Right atrium auricular region (tissue), 2 donors: ENCODE measurements at regions not wholly inside any gene's neighbourhood (a gene's known extent, or its start where the extent isn't known, plus 50 kb on each side); places are given as distances from the start of the nearest gene placed in this dataset.

ENCODE experiments used
- DNase-seq: peaks from one replicate; pipeline ENCODE4 v3.0.0-alpha.2; 2019; ENCODE audit warnings: low spot score
- H3K27ac ChIP-seq, 2 donors: fragments of 200-600 bp; sonication (generic); 1 replicate in 1 of 2; 2 replicates in 1 of 2; pipeline ENCODE4 v1.5.1; 2016 to 2019
- H3K27me3 ChIP-seq, 2 donors: fragments of 200-600 bp; sonication (generic); one replicate each; pipeline versions ENCODE4 v1.5.1 to v1.6.0; 2017 to 2019
- H3K36me3 ChIP-seq: fragments of 200-600 bp; sonication (generic); one replicate; pipeline ENCODE4 v1.5.1; 2016
- H3K4me1 ChIP-seq, 2 donors: fragments of 200-600 bp; sonication (generic); one replicate each; pipeline versions ENCODE4 v1.5.1 to v1.6.0; 2017 to 2019
- H3K4me3 ChIP-seq, 2 donors: fragments of 200-600 bp; sonication (generic); 1 replicate in 1 of 2; 2 replicates in 1 of 2; pipeline ENCODE4 v1.5.1; 2017 to 2019; ENCODE audit warnings: mild to moderate bottlenecking in 1 of 2, moderate library complexity in 1 of 2
- H3K9me3 ChIP-seq, 2 donors: fragments of 200-600 bp; sonication (generic); one replicate each; pipeline ENCODE4 v1.5.1; 2019
- CTCF ChIP-seq, 2 donors: fragments of 200-600 bp; sonication (generic); IDR thresholded peaks; one replicate each; pipeline ENCODE4 v1.5.1; 2019; ENCODE audit warnings: antibody characterized with exemption in 2 of 2

GRCh38 chr9:73034962-73035361 lies 82.1 kb upstream of the ALDH1A1 start:
- no peaks in the 10 kb centered on the region for H3K27me3 ChIP-seq
- H3K4me1 ChIP-seq: peaks cover 0 to 13% of the 10 kb centered on the region in 2 donors
- no peaks in the 10 kb centered on the region for H3K36me3 ChIP-seq
- no peak for DNase-seq
- TF ChIP-seq CTCF (IDR thresholded peaks at IDR 0.05): no peak
- H3K4me3 ChIP-seq: no peak overlapping the region
- no peaks in the 10 kb centered on the region for H3K9me3 ChIP-seq
- no peak overlapping the region for H3K27ac ChIP-seq

GRCh38 chr9:73031350-73031749 lies 78.5 kb upstream of the ALDH1A1 start:
- TF ChIP-seq CTCF (IDR thresholded peaks at IDR 0.05): no peak
- Histone ChIP-seq H3K4me1 (no peaks in the 10 kb centered on the region), H3K27ac (no peak overlapping the region), H3K36me3 (no peaks in the 10 kb centered on the region), H3K27me3 (no peaks in the 10 kb centered on the region), H3K9me3 (no peaks in the 10 kb centered on the region), H3K4me3 (no peak overlapping the region)
- no peak for DNase-seq

- no peak for TF ChIP-seq CTCF (IDR thresholded peaks at IDR 0.05)
- Histone ChIP-seq H3K27ac (no peak overlapping the region), H3K27me3 (no peaks in the 10 kb centered on the region), H3K4me1 (no peaks in the 10 kb centered on the region), H3K36me3 (no peaks in the 10 kb centered on the region), H3K9me3 (no peaks in the 10 kb centered on the region), H3K4me3 (no peak overlapping the region)
- DNase-seq: no peak
These were observed 77.6 kb upstream of the ALDH1A1 start for GRCh38 chr9:73030370-73031030.

GRCh38 chr9:73029346-73029745 lies 76.5 kb upstream of the ALDH1A1 start:
- Histone ChIP-seq H3K27me3 (no peaks in the 10 kb centered on the region), H3K36me3 (no peaks in the 10 kb centered on the region), H3K9me3 (no peaks in the 10 kb centered on the region), H3K4me3 (no peak overlapping the region), H3K27ac (no peak overlapping the region), H3K4me1 (no peaks in the 10 kb centered on the region)
- no peak for DNase-seq
- TF ChIP-seq CTCF (IDR thresholded peaks at IDR 0.05): no peak

GRCh38 chr9:73026375-73026774 lies 73.5 kb upstream of the ALDH1A1 start:
- Histone ChIP-seq H3K36me3 (no peaks in the 10 kb centered on the region), H3K4me3 (no peak overlapping the region), H3K27ac (no peak overlapping the region), H3K9me3 (no peaks in the 10 kb centered on the region), H3K4me1 (no peaks in the 10 kb centered on the region), H3K27me3 (no peaks in the 10 kb centered on the region)
- no peak for TF ChIP-seq CTCF (IDR thresholded peaks at IDR 0.05)
- no peak for DNase-seq

- no peak for DNase-seq
- Histone ChIP-seq H3K4me3 (no peak overlapping the region), H3K4me1 (no peaks in the 10 kb centered on the region), H3K9me3 (no peaks in the 10 kb centered on the region), H3K27me3 (no peaks in the 10 kb centered on the region), H3K36me3 (no peaks in the 10 kb centered on the region), H3K27ac (no peak overlapping the region)
- no peak for TF ChIP-seq CTCF (IDR thresholded peaks at IDR 0.05)
These were observed 71.8 kb upstream of the ALDH1A1 start for GRCh38 chr9:73024601-73025034.
